Heart right ventricle (tissue), 16 donors: ENCODE measurements at regions not wholly inside any gene's neighbourhood (a gene's known extent, or its start where the extent isn't known, plus 50 kb on each side); places are given as distances from the start of the nearest gene placed in this dataset.
A peak's percentile ranks its signal among the peaks of the same experiment; 100 is the strongest.

ENCODE experiments used
- ATAC-seq, 8 donors: fragments of 200-7000 bp; cut with Tn5 transposase; one replicate each; pipeline ENCODE4 v1.9.1; 2020; ENCODE audit warnings: mild to moderate bottlenecking in 8 of 8, moderate library complexity in 8 of 8, moderate number of reproducible peaks in 1 of 8
- DNase-seq, 2 donors: peaks; one replicate each; pipeline ENCODE4 v3.0.0-alpha.2; 2020
- H3K27ac ChIP-seq, 10 donors: fragments of 200-600 bp; sonication (generic) in 2 of 10; one replicate each; pipeline versions ENCODE4 v1.5.0 to v1.8.0; 2020 to 2022; ENCODE audit warnings: mild to moderate bottlenecking in 3 of 10
- H3K27me3 ChIP-seq, 7 donors: fragments of 200-600 bp; one replicate each; pipeline ENCODE4 v1.8.0; 2021 to 2022; ENCODE audit warnings: mild to moderate bottlenecking in 2 of 7
- H3K36me3 ChIP-seq, 9 donors: fragments of 200-600 bp; sonication (generic) in 1 of 9; one replicate each; pipeline versions ENCODE4 v1.5.0 to v1.8.0; 2020 to 2022; ENCODE audit warnings: mild to moderate bottlenecking in 2 of 9
- H3K4me1 ChIP-seq, 9 donors: fragments of 200-600 bp; sonication (generic) in 1 of 9; one replicate each; pipeline versions ENCODE4 v1.5.0 to v1.8.0; 2020 to 2022; ENCODE audit warnings: mild to moderate bottlenecking in 4 of 9
- H3K4me3 ChIP-seq, 10 donors: fragments of 200-600 bp; sonication (generic) in 2 of 10; one replicate each; pipeline versions ENCODE4 v1.5.0 to v1.8.0; 2020 to 2022; ENCODE audit warnings: mild to moderate bottlenecking in 7 of 10, moderate library complexity in 2 of 10
- H3K9me3 ChIP-seq, 11 donors: fragments of 200-600 bp in 10 of 11; sonication (generic) in 2 of 11; one replicate each; pipeline versions ENCODE4 v1.5.0 to v1.8.0; 2013 to 2022; ENCODE audit warnings: mild to moderate bottlenecking in 2 of 11, control low read depth in 1 of 11, moderate library complexity in 1 of 11
- WGBS, 2 donors: extraction: QIAGEN DNeasy Blood & Tissue Kit; methylation state at CpG; one replicate each; pipeline ENCODE4 v1.1.7; 2013; ENCODE audit warnings: inconsistent platforms in 1 of 2; 5-methylcytosine and 5-hydroxymethylcytosine counted together
- intact Hi-C, 10 donors: fragments of 100-400 bp; cut with DNase I; formaldehyde crosslinking; loops; one replicate each; pipeline versions ENCODE4 v1.11.1 to v1.14.2; 2022
- TF ChIP-seq, protein P1 (sequence below), 9 donors: fragments of 200-600 bp; sonication (generic) in 2 of 9; IDR thresholded peaks; one replicate each; pipeline versions ENCODE4 v1.5.0 to v1.8.0; 2021 to 2022; ENCODE audit warnings: antibody characterized with exemption in 9 of 9, mild to moderate bottlenecking in 5 of 9, moderate library complexity in 1 of 9
- donor health status: Arrhythmogenic right ventricular cardiomyopathy.
- donor health status: ischemic (EF 13 %, LVEDD 7.1; RV severe dilation, severe dysfunction).
- donor health status: healthy with polysubstance abuse.
- donor health status: DM: no; HTN: yes; CAD: no.
- donor health status: DM: no; HTN: no; CAD: no.
- donor health status: ischemic (EF 25% LVEDD 6.9; RV normal size, moderate dysfunction).
- donor health status: ischemic (EF 25% LVEDD 5.7; RV mildly dilated, moderate dysfunction).
- donor health status: healthy.
- donor health status: DM: yes; HTN: yes; CAD: no.
- donor health status: Ischemic cardiomyopathy.
- donor health status: ischemic (EF 35%, LVEDD 5.7; RV mildly dilated, moderate dysfunction).
- donor health status: nonischemic (EF 11% LVEDD 7.7; RV severe dilation, severe dysfunction).
- donor health status: DM: yes; HTN: yes; CAD: no.
- donor health status: PGD.
- donor health status: ischemic (EF 29% LVEDD 5.4; RV normal size, mild dysfunction).
- donor health status: nonischemic (EF 23%, LVEDD 6.1; RV moderate dilation, normal function).

DNA sequence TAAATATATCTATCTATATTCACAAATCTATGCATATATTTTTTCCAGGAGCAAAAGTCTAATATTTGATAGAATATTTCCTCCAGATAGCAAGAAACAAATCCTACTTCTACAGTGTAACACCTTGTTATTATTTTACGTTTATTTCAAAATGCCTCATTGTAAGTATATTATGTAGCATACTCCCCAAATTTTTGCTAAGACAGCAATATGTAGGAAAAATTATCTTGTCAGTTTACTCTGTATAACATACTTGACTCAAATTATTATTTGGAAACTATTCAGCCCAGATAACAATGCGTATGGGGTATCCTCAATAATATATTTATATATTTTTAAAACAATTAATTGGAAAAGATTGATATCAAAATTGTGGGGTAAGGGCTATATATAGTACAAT, 313.2 kb downstream of the NR4A2 start:
- H3K4me1 ChIP-seq = peaks cover 0 to 3% (median 0%) of the 10 kb centered on the region in 9 donors
- DNase-seq = no peak
- no peaks in the 10 kb centered on the region for H3K27me3 ChIP-seq
- H3K27ac ChIP-seq = no peak overlapping the region
- ATAC-seq = no peak
- H3K36me3 ChIP-seq = no peaks in the 10 kb centered on the region
- intact Hi-C loops = no loop called here
- H3K4me3 ChIP-seq = no peak overlapping the region
- TF ChIP-seq, protein P1, sequence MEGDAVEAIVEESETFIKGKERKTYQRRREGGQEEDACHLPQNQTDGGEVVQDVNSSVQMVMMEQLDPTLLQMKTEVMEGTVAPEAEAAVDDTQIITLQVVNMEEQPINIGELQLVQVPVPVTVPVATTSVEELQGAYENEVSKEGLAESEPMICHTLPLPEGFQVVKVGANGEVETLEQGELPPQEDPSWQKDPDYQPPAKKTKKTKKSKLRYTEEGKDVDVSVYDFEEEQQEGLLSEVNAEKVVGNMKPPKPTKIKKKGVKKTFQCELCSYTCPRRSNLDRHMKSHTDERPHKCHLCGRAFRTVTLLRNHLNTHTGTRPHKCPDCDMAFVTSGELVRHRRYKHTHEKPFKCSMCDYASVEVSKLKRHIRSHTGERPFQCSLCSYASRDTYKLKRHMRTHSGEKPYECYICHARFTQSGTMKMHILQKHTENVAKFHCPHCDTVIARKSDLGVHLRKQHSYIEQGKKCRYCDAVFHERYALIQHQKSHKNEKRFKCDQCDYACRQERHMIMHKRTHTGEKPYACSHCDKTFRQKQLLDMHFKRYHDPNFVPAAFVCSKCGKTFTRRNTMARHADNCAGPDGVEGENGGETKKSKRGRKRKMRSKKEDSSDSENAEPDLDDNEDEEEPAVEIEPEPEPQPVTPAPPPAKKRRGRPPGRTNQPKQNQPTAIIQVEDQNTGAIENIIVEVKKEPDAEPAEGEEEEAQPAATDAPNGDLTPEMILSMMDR (IDR thresholded peaks at IDR 0.05) = no peak
- H3K9me3 ChIP-seq = no peaks in the 10 kb centered on the region
- WGBS, 2 donors = 86 to 88% methylated on average over 2 of the region's 2 CpGs

DNA sequence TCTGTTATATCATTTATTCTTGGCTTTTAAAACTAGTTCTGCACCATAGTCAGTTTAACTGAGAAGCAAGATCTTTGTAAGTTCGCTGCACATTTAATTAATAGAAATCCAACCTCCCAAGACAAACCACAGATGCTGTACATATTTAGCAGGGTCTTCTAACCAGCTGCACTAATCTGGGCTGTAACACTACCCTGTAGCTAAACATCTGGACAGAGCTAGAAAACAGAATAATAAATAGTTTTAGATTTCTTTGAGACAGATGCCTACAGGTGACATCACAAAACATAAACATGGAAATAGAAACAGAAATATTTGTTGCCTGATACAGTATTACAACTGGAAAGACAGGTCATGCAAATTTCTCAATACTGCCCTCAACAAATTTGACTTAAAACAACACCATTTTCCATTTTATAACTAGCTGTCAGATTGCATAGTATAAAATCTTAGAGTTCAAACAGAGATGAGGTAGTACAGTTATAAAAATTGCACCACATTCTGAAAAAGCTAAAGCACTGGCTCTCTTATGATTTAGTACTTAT, 315.1 kb downstream of the NR4A2 start:
- Histone ChIP-seq H3K36me3 (no peaks in the 10 kb centered on the region), H3K9me3 (no peaks in the 10 kb centered on the region), H3K27ac (no peak overlapping the region), H3K27me3 (no peaks in the 10 kb centered on the region), H3K4me3 (no peak overlapping the region), H3K4me1 (no peaks in the 10 kb centered on the region)
- intact Hi-C loops = no loop called here
- DNase-seq (no peak), ATAC-seq (no peak)
- WGBS, 2 donors = 79 to 83% methylated on average over 1 of the region's 1 CpG
- TF ChIP-seq, protein P1 (IDR thresholded peaks at IDR 0.05) = no peak

DNA sequence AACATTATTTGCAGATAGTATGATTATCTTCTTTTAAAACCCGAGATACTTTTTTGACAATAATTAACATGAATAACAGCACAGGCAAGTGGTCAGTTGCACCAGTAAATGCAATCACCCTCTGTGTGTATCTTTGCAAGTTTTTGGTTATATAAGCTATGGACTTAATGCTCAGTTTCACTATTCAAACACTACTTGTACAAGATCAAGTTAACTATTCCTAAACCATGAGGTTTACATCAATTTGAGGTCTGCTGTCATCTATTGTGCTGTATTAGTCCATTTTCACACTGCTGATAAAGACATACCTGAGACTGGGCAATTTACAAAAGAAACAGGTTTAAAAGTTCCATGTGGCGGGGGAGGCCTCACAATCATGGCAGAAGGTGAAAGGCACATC, 323.2 kb downstream of the NR4A2 start:
- Histone ChIP-seq H3K36me3 (no peaks in the 10 kb centered on the region), H3K4me3 (no peak overlapping the region), H3K9me3 (peaks cover 0 to 21% (median 0%) of the 10 kb centered on the region in 11 donors), H3K27ac (no peak overlapping the region), H3K4me1 (no peaks in the 10 kb centered on the region), H3K27me3 (no peaks in the 10 kb centered on the region)
- no peak for DNase-seq
- intact Hi-C loops = no loop called here
- ATAC-seq = no peak
- WGBS, 2 donors = 81 to 84% methylated on average over 2 of the region's 2 CpGs
- TF ChIP-seq, protein P1 (IDR thresholded peaks at IDR 0.05) = no peak

DNA sequence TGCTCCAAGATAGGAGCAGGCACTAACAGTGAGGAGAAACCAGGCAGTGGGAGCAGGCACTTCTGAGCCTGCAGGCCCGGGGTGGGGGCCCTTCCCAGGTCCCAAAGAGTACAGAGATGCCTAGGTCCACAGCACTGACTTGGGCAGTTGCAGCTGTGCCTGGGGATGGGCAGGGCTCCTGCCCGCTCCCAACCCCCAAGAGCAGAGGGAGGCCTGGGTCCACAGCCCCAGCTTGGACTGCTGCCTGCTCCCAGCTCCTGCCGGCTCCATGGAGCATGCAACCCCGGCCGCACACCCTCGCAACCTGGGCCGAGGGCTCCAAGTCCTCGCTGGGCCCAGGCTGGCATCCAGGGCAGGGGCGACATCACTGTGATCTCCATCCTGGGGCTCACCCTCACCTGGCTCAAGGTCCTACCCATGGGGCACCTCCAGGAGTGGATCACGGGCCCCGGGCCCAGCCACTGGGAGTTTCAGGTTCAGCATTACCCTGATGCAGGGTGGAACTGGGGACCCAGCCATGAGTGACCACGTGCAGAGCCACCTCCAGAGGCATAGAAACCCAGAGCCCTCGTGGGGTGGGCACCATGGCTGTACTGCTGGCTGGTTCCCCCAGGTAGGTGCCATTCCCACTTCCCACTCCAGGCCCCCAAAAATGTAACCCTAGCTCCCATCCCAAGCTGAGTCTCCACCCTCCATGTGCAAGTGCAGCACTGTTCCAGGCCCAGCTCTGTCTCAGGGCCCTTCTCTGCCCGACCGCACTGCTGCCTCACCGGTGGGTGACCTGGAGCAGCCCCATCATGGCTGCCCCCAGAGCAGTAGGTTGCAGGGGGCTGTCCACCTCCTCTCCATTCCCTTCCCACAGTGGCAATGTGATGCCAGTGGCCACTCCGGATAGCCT, 325.6 kb downstream of the NR4A2 start:
- intact Hi-C loops = no loop called here
- DNase-seq (peak in 1 of 2 donors; percentile 6), ATAC-seq (peak in 1 of 8 donors; percentile 14)
- TF ChIP-seq, protein P1 (IDR thresholded peaks at IDR 0.05) = no peak
- Histone ChIP-seq H3K27me3 (no peaks in the 10 kb centered on the region), H3K9me3 (peaks cover 0 to 21% (median 0%) of the 10 kb centered on the region in 11 donors), H3K4me3 (no peak overlapping the region), H3K27ac (no peak overlapping the region), H3K36me3 (no peaks in the 10 kb centered on the region), H3K4me1 (no peaks in the 10 kb centered on the region)
- 86 to 89% methylated on average over 17 of the region's 17 CpGs for WGBS, 2 donors
